Ovary (tissue), 3 donors: ENCODE measurements at regions not wholly inside any gene's neighbourhood (a gene's known extent, or its start where the extent isn't known, plus 50 kb on each side); places are given as distances from the start of the nearest gene placed in this dataset.

ENCODE experiments used
- CTCF ChIP-seq, 3 donors: fragments of 450-650 bp in 2 of 3; fragments of 200-600 bp in 1 of 3; IDR thresholded peaks; one replicate each; pipeline versions ENCODE4 v1.5.1 to v1.8.0; 2016 to 2022; ENCODE audit warnings: antibody characterized with exemption in 3 of 3, mild to moderate bottlenecking in 1 of 3
- EP300 ChIP-seq: sonication (generic); formaldehyde crosslinking; IDR thresholded peaks from one replicate; pipeline ENCODE4 v1.6.1; 2017; ENCODE audit warnings: antibody characterized with exemption
- POLR2A ChIP-seq: fragments of 450-650 bp; IDR thresholded peaks from one replicate; pipeline ENCODE4 v1.6.1; 2017; ENCODE audit warnings: antibody characterized with exemption, mild to moderate bottlenecking, moderate library complexity
- donor health status: DM: no; HTN: no; CAD: no.

GRCh38 chr14:105841022-105842009 is 314.9 kb downstream of the TMEM121 start:
- no peak for TF ChIP-seq CTCF (IDR thresholded peaks at IDR 0.05)
- no peak for TF ChIP-seq EP300
- no peak for TF ChIP-seq POLR2A
